Left cardiac atrium (tissue), 4 donors: ENCODE measurements at regions not wholly inside any gene's neighbourhood (a gene's known extent, or its start where the extent isn't known, plus 50 kb on each side); places are given as distances from the start of the nearest gene placed in this dataset.
A peak's percentile ranks its signal among the peaks of the same experiment; 100 is the strongest.

Experiments used
- ATAC-seq, 2 donors: fragments of 200-7000 bp; cut with Tn5 transposase; one replicate each; pipeline ENCODE4 v1.9.1; 2020; ENCODE audit warnings: mild to moderate bottlenecking in 2 of 2, moderate library complexity in 2 of 2
- DNase-seq: peaks from one replicate; pipeline ENCODE4 v3.0.0-alpha.2; 2020
- intact Hi-C, 2 donors: fragments of 100-400 bp; cut with DNase I; formaldehyde crosslinking; loops; one replicate each; pipeline versions ENCODE4 v1.14.1 to v1.15.1; 2022 to 2023
- donor health status: DM: no; HTN: yes; CAD: no.
- donor health status: DM: no; HTN: yes; CAD: no; lungs with severe emphysema.
- donor health status: DM: yes; HTN: yes; CAD: no.
- donor health status: Dilated cardiomyopathy.

GRCh38 chr7:94095316-94096009 lies 91.3 kb upstream of the BET1 start:
- ATAC-seq, result no peak
- DNase-seq, result no peak
- intact Hi-C loops, result loop anchor here in 1 of 2 donors (10.0 kb wide), 1 partner anchor 191 kb away; the partner anchor contains the start of gene GNGT1

- ATAC-seq (no peak), DNase-seq (no peak)
- intact Hi-C loops, result loop anchor here in 1 of 2 donors (10.0 kb wide), 1 partner anchor 195 kb away; the partner anchor contains the start of gene GNGT1
These were observed 95.5 kb upstream of the BET1 start for GRCh38 chr7:94099679-94100078.

- intact Hi-C loops, result no loop called here
- ATAC-seq (no peak), DNase-seq (no peak)
These were observed 96.7 kb upstream of the BET1 start for GRCh38 chr7:94100723-94101345.

- DNase-seq, result no peak
- ATAC-seq, result no peak
- intact Hi-C loops, result no loop called here
These were observed 100.1 kb upstream of the BET1 start for GRCh38 chr7:94104301-94104700.

DNA sequence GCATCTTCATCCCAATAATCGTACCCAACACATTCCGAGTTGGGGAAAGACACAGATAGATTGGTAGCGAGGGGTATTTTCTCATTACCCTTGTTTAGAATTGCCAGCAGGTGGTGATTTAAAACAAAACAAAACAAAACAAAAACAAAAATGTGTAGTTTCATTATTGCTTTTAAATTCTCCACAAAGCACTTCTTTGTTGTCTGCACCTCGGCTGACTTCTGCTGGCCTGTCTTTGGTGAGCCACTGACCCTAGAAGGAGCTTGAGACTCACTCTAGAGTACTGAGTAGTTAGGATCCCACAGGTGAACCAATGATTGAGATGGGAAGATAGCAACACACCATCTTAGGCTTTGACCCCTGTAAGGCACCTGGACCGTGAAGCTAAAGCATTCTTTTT lies 105.4 kb upstream of the BET1 start:
- no peak for ATAC-seq
- DNase-seq, result no peak
- intact Hi-C loops, result no loop called here

DNA sequence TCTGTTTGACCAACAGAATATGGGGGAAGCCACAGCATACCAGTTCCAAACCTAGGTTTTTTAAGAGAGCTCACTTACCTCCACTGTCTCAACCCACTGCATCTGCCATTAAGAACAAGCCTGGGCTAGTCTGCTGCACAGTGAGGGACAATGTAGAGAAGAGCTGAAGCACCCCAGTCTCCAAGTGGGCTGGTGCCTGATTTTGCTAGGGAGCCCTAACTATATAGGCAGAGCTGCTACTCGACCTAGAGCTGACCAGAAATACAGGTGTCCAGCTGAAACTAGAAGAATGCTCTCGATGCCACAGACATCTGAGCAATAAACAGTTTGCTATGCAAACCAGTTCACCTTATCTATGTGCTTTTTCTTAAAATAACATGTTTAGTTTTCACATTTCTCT lies 106.9 kb upstream of the BET1 start:
- no peak for ATAC-seq

GRCh38 chr7:94115316-94115715 lies 111.2 kb upstream of the BET1 start:
- intact Hi-C loops, result no loop called here
- no peak for ATAC-seq

More for the DNA sequence above, 106.9 kb upstream of the BET1 start:
- DNase-seq, result no peak
- intact Hi-C loops, result no loop called here

DNA sequence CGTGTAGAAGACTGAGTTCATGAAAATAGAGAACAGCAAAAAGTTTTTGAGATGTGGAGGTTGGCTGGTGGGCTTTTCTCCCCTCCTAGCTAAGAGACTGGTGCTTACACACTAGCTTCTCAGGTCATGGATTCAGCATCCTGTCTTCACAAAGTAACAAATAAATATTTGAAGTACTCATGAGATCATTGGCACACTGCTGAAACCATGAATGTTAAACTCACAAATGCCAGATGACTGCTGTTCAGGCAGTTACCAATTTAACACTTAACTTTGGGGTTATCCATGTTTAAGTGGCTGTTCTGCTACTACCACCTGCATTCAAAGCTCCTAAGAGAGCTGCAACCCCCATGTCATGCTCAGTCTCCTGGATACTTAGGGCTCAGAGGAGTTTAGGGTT lies 119.0 kb upstream of the BET1 start:
- DNase-seq, result no peak
- ATAC-seq, result no peak

More at GRCh38 chr7:94115316-94115715, 111.2 kb upstream of the BET1 start:
- no peak for DNase-seq

GRCh38 chr7:94127026-94127425 lies 122.9 kb upstream of the BET1 start:
- no peak for ATAC-seq
- intact Hi-C loops, result no loop called here

More for the DNA sequence above, 119.0 kb upstream of the BET1 start:
- intact Hi-C loops, result no loop called here

DNA sequence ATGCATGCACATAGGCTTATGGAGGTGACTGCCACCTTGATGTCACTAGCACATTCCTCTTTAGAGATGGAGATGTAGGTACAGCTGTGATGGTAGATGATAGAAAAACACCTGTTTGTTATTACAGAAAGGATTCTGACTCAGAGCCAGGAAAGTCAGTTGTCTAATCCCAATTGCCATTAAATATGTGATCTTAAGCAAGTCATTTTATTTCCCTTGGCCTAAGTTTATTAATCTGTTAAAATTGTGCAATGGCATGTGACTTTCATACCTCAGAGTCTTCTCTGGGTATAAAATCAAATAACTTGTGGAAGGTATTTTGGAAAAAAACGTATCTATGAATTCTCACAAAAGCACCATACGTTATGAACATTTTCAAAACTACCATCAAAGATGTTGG lies 123.9 kb upstream of the BET1 start:
- intact Hi-C loops, result no loop called here
- DNase-seq (no peak), ATAC-seq (no peak)

More at GRCh38 chr7:94127026-94127425, 122.9 kb upstream of the BET1 start:
- DNase-seq, result no peak

DNA sequence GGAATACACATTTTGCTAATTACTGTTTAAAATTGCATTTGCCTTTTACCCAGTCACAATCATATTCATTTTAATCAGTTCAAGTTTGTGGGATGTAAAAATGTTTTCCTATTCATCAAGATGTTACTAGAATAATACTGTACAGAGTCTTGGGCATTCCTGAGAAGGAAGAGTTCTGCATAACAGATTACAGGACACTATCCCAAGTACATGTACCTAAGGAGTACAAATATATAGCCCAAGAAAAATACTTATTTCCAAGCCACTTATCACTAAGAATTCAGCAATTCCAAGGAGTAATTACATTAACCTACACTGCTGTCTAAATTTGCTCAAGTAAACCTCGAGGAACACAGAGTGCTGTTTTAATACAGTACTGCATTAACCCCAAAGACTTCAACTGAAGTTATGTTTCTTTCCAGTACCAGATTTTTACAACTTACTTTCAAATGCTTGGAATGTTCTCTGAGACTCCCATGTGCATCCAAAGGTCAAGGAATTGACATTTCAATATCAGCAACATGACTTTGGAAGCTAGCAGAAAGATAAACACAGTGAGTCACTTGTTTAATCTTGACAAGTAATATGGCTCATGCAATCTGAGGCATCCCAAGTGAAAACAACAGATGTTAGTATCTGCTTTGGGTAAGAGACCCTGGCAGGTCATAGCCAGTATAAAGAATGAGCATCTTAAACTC lies 125.4 kb upstream of the BET1 start:
- intact Hi-C loops, result no loop called here
- ATAC-seq (peak in 1 of 2 donors; percentile 75), DNase-seq (no peak)

DNA sequence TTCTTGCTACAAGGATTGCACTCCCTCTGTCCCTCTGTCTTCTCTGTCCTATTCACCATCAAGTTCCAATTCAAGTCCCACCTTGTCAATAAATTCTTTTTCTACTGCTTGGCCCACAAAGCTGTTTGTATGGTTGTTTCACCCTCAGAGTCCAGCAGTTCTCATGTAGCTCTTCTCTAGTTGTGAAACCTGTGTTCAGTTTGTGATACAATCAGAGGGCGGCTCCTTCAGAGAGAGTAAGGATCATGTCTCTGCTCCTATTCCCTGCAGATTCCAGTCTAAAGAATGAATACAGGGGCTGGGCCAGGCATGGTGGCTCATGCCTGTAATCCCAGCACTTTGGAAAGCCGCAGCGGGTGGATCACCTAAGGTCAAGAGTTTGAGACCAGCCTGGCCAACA lies 126.6 kb upstream of the BET1 start:
- DNase-seq, result no peak
- intact Hi-C loops, result no loop called here
- ATAC-seq, result no peak

DNA sequence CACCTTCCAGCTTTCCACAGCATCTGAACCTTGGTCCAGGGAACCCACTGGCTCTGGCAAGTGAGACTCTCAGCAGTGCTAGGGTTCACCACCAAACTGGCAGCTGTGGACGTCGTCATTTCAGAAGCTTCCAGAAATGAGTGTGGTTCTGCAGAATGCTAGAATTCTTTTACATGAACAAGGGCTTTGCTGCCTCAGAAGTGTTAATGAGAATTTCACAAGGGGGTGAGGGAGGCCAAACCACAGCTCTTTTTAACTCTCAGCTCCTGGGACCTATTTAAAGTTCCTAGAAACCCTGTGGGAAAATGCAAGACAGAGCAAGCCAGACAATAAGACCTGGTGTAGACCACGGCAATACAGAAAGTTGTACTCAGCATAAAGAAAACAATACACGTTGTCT lies 129.3 kb upstream of the BET1 start:
- ATAC-seq, result no peak
- no peak for DNase-seq
- intact Hi-C loops, result no loop called here

DNA sequence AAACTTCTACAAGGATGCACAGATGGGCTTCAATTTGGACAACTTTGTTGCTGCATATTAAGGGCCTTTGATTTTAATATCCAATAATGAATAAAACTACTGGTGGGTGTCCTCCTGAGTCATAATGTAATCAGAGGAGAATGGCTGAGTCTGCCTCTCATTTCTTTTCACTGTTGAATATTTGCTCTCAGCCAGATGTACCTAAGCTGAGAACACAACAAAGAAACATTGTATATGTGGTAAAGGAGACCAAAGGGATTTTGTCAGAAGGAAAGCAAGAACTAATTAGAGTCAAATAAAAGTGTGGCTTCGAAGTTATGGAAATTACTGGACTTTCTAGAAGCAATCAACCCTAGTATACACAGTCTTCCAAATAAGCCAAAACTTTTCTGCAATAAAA lies 131.0 kb upstream of the BET1 start:
- ATAC-seq (no peak), DNase-seq (no peak)
- intact Hi-C loops, result no loop called here

GRCh38 chr7:94142281-94142680 lies 138.1 kb upstream of the BET1 start:
- DNase-seq (peak; percentile 23), ATAC-seq (peak; percentile 90 to 98)
- intact Hi-C loops, result no loop called here

DNA sequence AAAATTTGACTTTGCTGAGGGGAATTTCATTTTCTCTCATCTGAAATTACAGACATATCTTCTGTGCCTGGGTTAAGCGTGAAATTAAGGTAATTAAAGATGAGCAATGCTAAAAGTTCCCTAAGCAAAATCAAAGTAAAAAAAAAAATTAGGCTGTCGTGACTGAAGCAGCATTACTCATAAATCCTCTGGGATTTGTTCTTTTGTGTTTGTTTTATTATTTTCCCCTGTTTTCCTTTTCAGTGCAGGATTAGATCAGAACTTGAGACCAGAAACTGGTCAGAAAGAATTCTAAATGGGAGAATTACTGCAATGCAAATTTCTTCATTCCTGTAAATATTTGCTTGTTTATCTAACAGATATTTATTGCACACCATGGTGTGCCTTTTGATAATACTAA lies 141.4 kb upstream of the BET1 start:
- intact Hi-C loops, result no loop called here
- DNase-seq, result no peak
- no peak for ATAC-seq

DNA sequence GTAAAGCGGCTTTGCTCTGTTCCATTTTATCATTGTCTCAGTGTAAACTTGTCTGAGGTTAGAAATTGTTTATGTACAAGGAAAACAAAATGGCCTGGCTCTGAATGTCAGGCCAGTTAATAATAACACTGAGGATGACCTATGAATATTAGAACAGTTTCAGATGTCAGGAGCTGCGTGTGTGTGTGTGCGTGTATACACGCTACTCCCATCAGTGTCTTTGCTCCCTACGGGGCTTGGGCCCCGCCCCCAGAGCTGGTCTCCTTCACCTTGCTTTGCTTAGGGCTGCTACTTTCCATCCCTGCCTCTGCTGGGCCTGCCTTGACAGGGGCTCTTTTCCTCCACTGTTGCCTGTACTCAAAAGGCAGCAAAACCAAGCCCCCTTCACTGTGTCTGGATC lies 142.3 kb upstream of the BET1 start:
- ATAC-seq, result no peak
- DNase-seq, result no peak
- intact Hi-C loops, result no loop called here

DNA sequence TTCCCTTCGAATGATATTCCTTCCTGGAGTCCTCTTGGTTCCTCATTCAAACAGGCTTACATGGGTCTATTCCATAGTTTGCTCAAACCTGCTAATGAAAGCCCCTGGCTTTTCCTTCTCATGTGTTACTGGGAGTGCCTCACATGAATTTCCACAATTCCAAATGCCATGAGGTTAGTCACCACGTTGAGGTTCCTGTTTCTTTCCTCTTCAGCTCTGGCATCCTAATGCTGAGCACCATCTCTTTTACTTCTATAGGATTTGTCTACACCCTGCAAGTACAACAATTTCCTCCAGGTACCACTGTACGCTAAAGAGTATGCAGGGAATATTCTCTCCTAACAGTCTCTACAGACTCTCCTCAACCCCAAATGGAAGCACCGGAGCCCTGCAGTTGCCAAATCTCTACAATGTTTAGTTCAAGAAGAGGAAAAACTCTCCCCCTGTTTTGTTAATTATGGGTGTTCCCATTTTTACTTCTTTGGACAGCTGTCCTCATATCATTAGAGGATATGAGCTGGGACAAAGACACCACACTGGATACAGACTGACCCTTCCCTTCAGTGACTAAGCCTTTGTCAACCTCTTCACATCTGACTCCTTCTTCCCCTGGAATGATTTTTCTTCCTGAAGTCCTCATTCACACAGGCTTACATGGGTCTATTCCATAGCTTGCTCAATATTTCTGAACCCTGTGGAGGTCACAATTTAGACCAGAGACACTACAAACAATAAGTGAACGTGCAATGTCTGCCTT lies 145.8 kb upstream of the BET1 start:
- ATAC-seq (no peak), DNase-seq (no peak)
- intact Hi-C loops, result no loop called here

DNA sequence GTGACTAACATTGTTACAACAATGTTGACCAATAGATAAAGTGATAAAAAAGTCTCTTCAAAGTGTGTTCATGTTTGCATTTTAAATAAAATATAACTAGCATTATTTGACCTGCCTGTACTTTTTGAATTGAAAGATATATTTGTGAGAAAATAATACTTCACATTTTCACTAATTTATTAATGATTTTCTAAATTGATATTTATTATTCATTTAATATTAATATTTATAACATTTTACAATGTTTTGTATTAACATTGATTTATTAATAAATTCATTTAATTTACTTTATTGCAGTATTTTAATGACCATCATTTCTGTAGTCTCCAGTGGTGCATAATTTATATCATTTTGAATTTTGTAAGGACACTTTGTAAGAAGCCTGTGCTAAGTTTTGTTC lies 150.0 kb upstream of the BET1 start:
- DNase-seq, result no peak
- intact Hi-C loops, result no loop called here
- ATAC-seq, result no peak

- no peak for ATAC-seq
- intact Hi-C loops, result no loop called here
- DNase-seq, result no peak
These were observed 150.7 kb upstream of the BET1 start for GRCh38 chr7:94154858-94155257.
